ENCODE measurements at regions not wholly inside any gene's neighbourhood (a gene's known extent, or its start where the extent isn't known, plus 50 kb on each side); places are given as distances from the start of the nearest gene placed in this dataset.

- DNase-seq (ENCODE audit: low spot score) = no peak
These were observed 116.9 kb downstream of the POLR2M start for GRCh38 chr15:57823325-57823882.

DNA sequence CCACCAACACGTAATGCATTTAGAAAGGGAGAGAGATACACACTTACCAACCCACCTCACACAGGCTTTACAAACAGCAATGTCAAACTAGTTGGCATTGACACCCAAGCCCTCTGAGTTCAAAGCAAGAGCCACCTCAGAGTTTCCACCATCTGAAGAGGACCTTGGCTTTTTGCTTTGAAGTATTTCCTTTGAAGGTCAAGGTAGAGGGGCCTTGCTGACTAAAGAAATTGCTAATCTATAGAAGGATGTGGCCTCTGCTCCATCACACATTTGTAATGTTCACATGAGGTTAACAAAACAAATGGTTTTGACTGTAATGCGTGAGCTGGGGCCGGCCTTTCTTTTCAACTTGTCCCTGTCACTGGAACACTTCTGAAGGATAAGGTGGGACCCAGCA is 117.7 kb downstream of the POLR2M start:
- no peak for DNase-seq (ENCODE audit: low spot score)

DNA sequence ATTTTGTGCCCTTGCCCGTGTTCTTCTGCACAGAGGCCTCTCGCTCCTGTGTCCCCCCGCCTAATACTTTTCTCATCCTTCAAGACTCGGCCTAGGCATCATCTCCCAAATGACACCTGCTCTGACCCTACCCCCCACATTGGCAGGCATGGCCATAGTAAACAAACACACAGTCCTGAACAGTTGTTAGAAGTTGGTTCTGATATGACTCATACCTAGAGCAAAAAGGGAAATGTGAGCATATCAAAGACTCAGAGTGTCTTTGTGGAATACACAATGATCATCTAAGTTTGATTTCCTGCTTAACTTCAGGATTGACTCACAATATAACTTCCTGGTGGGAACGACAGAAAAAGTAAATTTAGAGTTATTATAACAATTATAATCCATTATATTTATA is 120.5 kb downstream of the POLR2M start:
- no peak for DNase-seq (ENCODE audit: low spot score)

DNA sequence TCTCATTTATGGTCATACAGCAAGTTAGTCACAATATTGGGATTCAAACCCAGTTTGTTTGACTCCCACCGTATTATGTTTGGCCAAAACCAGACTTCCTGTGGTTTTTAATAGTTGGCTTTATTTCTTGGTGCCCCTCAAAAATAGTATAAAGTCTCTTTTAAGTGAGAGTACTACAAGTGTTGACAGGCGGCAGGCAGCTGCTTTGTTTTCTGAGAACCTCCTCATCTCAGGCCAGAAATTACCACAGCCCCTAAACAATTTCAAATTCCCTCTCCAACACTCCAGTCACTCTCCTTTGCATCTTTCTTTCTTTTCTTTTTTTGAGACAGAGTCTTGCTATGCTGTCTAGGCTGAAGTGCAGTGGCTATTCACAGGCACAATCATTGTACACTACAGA is 121.5 kb downstream of the POLR2M start:
- DNase-seq (ENCODE audit: low spot score) = no peak

- DNase-seq (ENCODE audit: low spot score) = no peak
These were observed 125.7 kb downstream of the POLR2M start for GRCh38 chr15:57832183-57832582.

GRCh38 chr15:57835119-57835518 is 128.6 kb downstream of the POLR2M start:
- DNase-seq (ENCODE audit: low spot score) = no peak

DNA sequence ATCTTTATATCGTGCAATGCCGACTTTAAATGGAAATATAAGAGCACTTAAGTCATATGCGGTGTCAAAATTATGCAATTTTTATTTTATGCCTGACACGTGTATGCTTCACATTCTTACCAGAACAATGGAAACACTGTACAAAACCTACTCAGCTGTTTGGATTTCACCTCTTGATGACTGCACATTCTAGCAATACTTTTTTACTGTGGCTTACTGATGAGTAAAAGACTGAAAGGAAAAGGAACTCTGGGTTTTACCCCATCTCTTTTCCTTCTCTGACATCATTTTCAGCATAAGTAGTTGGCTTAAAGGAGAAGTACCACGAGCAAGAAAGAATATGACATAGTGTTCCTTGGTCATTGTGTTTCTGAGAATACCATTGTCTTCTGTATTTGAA is 142.8 kb downstream of the POLR2M start:
- DNase-seq (ENCODE audit: low spot score) = no peak

- DNase-seq (ENCODE audit: low spot score) = no peak
These were observed 148.0 kb downstream of the POLR2M start for GRCh38 chr15:57854531-57854930.

- DNase-seq (ENCODE audit: low spot score) = no peak
These were observed 151.4 kb downstream of the POLR2M start for GRCh38 chr15:57857871-57858270.

DNA sequence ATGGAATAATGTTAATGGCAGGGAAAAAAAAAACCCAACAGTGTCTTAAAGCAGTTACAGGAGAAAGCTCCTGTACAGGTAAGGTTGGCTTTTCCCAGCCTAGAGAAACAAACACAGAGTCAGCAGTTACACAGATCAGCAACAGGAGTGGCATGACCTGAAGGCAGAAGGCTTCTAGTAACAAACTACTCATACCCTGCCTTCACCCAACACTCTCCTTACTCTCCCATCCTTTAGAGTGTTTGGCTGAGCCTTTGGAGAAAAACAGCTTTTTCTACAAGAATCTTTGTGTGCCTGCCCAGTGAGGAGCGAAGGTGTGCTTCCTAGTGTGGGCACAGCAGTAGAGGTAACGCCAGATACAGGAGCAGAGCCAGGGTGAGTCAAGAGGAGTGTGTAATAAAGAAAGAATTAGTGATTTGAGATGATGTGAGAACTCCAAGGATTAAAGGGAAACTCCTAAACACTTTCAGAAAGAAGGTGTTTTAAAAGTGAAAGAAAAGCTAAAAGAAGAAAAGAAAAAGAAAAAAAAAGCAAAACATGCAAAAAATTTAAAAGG is 152.7 kb downstream of the POLR2M start:
- DNase-seq (ENCODE audit: low spot score) = no peak

GRCh38 chr15:57861034-57861638 is 154.6 kb downstream of the POLR2M start:
- peak; percentile 53 for DNase-seq (ENCODE audit: low spot score)

DNA sequence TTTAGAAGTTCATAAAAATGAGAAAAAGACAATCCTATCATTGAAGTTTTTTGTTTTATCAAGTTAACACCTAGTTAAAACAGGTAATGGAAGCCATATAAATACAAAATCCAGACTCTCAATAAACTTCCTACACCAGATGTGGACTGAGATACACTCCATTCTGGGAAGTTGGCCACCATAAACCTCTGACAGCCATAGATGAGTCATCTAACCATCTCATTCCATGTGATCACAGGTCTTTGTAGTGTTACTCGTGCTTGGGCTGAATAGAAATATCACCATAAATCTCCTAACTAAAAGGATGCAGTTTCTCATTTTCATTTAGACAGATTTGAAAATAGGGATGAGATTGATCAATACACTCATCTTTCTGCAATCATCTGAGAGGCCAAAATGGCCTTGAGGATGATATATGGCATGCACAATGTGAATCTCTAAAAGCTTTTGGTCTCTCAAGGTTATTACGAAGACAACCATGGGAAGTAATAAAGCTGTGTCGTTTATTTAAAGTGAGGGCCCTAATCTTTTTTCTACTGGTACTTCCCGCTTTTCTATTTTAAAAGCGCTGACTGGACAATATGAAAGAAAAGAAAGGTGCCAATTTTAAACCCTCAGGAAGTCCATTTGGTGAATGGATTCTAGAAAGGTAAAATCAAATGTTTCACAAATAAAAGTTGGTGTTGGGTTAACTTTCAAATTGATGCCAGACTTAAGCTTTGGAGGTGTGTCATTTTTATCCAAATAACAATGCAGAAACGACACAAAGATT is 155.5 kb downstream of the POLR2M start:
- no peak for DNase-seq (ENCODE audit: low spot score)

- DNase-seq (ENCODE audit: low spot score) = no peak
These were observed 156.2 kb downstream of the POLR2M start for GRCh38 chr15:57862761-57863160.

DNA sequence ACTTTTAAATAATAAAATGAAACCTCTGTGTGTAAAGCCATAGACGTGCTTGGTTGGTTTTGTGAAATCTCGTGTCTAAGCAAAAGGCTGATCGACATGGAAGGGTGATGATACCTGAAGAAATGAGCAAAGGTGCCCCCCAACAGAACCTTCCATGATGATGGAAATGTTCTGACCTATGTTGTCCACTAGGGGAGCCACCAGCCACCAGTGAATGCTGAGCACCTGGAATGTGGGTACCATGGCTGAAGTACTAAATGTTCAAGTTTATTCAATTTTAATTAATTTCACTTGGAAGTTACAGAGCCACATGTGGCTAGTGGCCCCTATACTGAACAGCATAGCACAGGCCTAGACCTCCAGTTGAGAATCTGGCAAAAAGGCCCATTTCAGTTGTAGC is 158.8 kb downstream of the POLR2M start:
- no peak for DNase-seq (ENCODE audit: low spot score)

- peak; percentile 26 for DNase-seq (ENCODE audit: low spot score)
These were observed 159.7 kb downstream of the POLR2M start for GRCh38 chr15:57866149-57866736.

GRCh38 chr15:57867970-57868798 is 161.7 kb downstream of the POLR2M start:
- DNase-seq (ENCODE audit: low spot score) = no peak

- DNase-seq (ENCODE audit: low spot score) = no peak
These were observed 164.2 kb downstream of the POLR2M start for GRCh38 chr15:57870667-57871066.

DNA sequence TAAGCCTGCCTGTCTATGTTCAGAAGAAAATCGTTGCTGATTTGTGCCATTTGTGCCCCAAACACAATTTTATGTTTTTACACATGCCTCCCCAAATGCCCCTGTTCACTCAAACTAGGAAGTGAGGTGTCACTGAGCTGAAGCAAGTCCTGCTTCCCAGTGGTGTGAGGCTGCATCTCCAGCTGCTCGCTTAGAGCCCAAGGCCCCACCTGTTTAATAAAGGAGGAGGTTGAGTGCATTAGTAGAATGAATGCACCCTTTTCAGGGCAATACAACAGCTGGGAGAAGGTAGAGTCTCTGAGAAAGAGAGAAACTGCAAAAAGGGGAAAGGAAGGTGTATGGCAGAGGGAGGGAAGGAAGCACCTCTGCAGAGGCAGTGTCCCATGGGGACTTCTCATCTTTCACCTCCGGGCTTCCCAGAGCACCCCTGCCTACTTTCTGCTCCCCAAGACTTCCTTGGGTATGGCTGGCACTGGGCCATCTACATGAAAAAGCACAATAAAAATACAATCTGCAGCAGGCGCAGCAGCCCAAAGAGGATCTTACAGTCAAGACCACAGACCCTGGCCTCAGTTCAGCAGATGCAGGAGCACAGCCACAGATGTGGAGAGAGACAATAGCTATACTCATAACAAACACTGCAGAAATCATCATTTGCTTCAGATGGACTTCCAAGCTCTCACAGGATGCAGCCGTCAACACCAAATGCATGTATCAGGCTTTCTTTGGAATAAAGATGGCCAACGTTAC is 165.9 kb downstream of the POLR2M start:
- no peak for DNase-seq (ENCODE audit: low spot score)

DNA sequence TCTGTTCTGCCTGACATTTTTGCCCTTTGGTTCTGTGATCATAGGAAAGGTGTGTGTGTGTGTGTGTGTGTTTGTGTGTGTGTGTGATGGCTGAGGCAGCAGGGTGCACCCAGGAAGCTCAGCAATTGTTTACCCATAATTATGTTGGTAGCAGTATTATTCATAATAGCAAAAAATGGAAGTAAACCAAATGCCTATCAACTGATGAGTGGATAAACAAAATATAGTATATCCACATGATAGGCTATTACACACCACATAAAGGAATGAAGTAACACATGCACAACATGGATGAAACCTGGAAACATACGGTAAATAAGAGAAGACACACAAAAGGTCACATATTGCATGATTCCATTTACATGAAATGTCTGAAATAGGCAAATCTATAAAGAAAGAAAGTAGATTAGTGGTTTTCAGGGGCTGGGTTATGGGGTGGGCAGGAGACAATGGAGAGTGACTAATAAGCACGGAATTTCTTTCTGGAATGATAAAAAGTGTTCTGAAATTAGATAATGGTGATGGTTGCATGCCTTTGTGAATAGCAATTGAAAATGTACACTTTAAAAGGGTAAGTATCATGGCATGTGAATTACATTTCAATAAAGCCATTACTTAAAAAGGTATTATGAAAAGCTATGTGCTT is 167.2 kb downstream of the POLR2M start:
- no peak for DNase-seq (ENCODE audit: low spot score)

GRCh38 chr15:57875347-57875746 is 168.8 kb downstream of the POLR2M start:
- no peak for DNase-seq (ENCODE audit: low spot score)

GRCh38 chr15:57878573-57878972 is 172.1 kb downstream of the POLR2M start:
- DNase-seq (ENCODE audit: low spot score) = no peak
